ENCODE measurements at regions not wholly inside any gene's neighbourhood (a gene's known extent, or its start where the extent isn't known, plus 50 kb on each side); places are given as distances from the start of the nearest gene placed in this dataset.

DNA sequence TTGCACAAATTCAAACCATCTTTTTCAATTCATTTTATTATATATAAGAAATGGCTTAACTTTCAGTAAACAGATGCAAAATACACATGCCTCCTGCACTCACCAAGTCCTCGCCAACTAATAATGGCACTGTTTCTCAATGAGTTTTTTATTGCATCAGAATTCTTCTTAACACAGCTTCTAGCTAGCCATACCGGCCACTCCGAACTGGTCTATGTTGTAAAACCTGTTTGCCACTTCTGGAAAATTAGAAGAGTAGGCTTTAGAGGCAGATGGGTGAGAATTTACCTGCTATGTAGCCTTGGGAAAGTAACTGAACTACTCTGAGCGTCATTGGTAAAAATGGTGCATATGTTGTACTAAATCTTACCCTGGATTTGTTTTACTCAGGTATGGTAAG is 100.6 kb upstream of the LHCGR start:
- H3K9me3 ChIP-seq (ENCODE audit: control insufficient read depth, low read length): no peaks in the 10 kb centered on the region
- Mint-ChIP-seq H3K4me1 (peaks cover 3% of the 10 kb centered on the region), H3K27ac (no peak overlapping the region), H3K36me3 (ENCODE audit: low read depth) (no peaks in the 10 kb centered on the region), H3K4me3 (no peak overlapping the region), H3K9me3 (no peaks in the 10 kb centered on the region), H3K27me3 (ENCODE audit: insufficient read depth) (no peaks in the 10 kb centered on the region)
- H3K4me3 ChIP-seq (ENCODE audit: low read length): no peak overlapping the region
- no peak overlapping the region for H3K9ac ChIP-seq (ENCODE audit: extremely low read depth, low read length, poor library complexity, severe bottlenecking)
- H3K4me1 ChIP-seq (ENCODE audit: control insufficient read depth, insufficient read depth, low read length): peaks cover 3% of the 10 kb centered on the region
- no peak for DNase-seq
- TF ChIP-seq, protein P1, sequence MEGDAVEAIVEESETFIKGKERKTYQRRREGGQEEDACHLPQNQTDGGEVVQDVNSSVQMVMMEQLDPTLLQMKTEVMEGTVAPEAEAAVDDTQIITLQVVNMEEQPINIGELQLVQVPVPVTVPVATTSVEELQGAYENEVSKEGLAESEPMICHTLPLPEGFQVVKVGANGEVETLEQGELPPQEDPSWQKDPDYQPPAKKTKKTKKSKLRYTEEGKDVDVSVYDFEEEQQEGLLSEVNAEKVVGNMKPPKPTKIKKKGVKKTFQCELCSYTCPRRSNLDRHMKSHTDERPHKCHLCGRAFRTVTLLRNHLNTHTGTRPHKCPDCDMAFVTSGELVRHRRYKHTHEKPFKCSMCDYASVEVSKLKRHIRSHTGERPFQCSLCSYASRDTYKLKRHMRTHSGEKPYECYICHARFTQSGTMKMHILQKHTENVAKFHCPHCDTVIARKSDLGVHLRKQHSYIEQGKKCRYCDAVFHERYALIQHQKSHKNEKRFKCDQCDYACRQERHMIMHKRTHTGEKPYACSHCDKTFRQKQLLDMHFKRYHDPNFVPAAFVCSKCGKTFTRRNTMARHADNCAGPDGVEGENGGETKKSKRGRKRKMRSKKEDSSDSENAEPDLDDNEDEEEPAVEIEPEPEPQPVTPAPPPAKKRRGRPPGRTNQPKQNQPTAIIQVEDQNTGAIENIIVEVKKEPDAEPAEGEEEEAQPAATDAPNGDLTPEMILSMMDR (conservative IDR thresholded peaks at IDR 0.05): no peak
- H3K27me3 ChIP-seq (ENCODE audit: control insufficient read depth, insufficient read depth, low read length, poor library complexity, severe bottlenecking): no peaks in the 10 kb centered on the region
- 92 to 93% methylated on average over 2 to 4 of the region's 4 CpGs for WGBS, 2 experiments (ENCODE audit: insufficient coverage in 1 of 2, insufficient read length in 1 of 2)
- no peaks in the 10 kb centered on the region for H3K36me3 ChIP-seq (ENCODE audit: control insufficient read depth, insufficient read depth, low read length)
- no peak overlapping the region for H3K27ac ChIP-seq (ENCODE audit: low read depth, low read length)

DNA sequence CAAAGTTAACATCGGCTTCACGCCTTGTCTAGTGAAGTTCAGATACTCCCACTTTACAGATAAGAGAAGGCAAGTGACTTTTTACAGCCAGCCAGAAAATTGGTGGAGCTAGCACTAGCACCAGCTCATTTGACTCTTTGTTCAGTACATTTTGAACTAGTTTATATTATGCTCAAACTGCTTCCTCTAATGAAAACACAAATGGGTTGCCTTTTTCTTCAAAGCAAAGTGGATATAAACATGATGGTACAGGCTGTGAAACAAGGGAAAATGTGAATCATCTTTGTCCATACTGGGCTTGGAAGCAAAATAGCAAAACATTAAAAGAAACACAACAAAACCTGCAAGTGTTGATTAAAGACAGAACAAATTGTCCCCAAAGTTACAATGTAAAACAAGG is 99.6 kb upstream of the LHCGR start:
- H3K27me3 ChIP-seq (ENCODE audit: control insufficient read depth, insufficient read depth, low read length, poor library complexity, severe bottlenecking): no peaks in the 10 kb centered on the region
- no peak overlapping the region for H3K27ac Mint-ChIP-seq
- no peak overlapping the region for H3K4me3 Mint-ChIP-seq
- no peaks in the 10 kb centered on the region for H3K36me3 ChIP-seq (ENCODE audit: control insufficient read depth, insufficient read depth, low read length)
- peaks cover 3% of the 10 kb centered on the region for H3K4me1 Mint-ChIP-seq
- H3K9ac ChIP-seq (ENCODE audit: extremely low read depth, low read length, poor library complexity, severe bottlenecking): no peak overlapping the region
- TF ChIP-seq, protein P1 (conservative IDR thresholded peaks at IDR 0.05): no peak
- WGBS, 2 experiments (ENCODE audit: insufficient coverage in 1 of 2, insufficient read length in 1 of 2): 96 to 100% methylated on average over 2 of the region's 2 CpGs
- H3K36me3 Mint-ChIP-seq (ENCODE audit: low read depth): no peaks in the 10 kb centered on the region
- H3K4me3 ChIP-seq (ENCODE audit: low read length): no peak overlapping the region
- no peak for DNase-seq
- no peaks in the 10 kb centered on the region for H3K9me3 ChIP-seq (ENCODE audit: control insufficient read depth, low read length)
- H3K27me3 Mint-ChIP-seq (ENCODE audit: insufficient read depth): no peaks in the 10 kb centered on the region
- peaks cover 3% of the 10 kb centered on the region for H3K4me1 ChIP-seq (ENCODE audit: control insufficient read depth, insufficient read depth, low read length)
- no peaks in the 10 kb centered on the region for H3K9me3 Mint-ChIP-seq
- H3K27ac ChIP-seq (ENCODE audit: low read depth, low read length): no peak overlapping the region

DNA sequence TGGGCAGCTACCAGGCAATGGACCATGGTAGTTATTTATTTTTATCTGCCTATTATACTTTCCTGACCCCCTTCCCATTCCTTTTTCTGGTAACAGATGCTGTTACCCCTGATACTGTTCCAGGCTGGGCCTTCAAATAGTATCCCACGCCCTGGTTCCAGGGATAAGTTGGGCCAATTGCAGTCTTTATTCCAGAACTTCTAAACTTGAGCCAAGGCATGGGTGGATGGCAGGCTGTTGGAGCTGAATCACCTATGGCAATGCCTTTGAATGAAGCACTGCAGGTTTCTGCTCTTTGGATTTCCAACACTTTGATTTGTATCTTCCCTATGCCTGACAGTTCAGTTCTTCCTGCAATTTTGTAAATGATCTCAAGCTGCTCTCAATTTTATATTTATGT is 99.2 kb upstream of the LHCGR start:
- no peaks in the 10 kb centered on the region for H3K36me3 Mint-ChIP-seq (ENCODE audit: low read depth)
- DNase-seq: no peak
- Histone ChIP-seq H3K27ac (ENCODE audit: low read depth, low read length) (no peak overlapping the region), H3K4me1 (ENCODE audit: control insufficient read depth, insufficient read depth, low read length) (peaks cover 3% of the 10 kb centered on the region), H3K36me3 (ENCODE audit: control insufficient read depth, insufficient read depth, low read length) (no peaks in the 10 kb centered on the region), H3K4me3 (ENCODE audit: low read length) (no peak overlapping the region), H3K9me3 (ENCODE audit: control insufficient read depth, low read length) (no peaks in the 10 kb centered on the region), H3K9ac (ENCODE audit: extremely low read depth, low read length, poor library complexity, severe bottlenecking) (no peak overlapping the region), H3K27me3 (ENCODE audit: control insufficient read depth, insufficient read depth, low read length, poor library complexity, severe bottlenecking) (no peaks in the 10 kb centered on the region)
- H3K9me3 Mint-ChIP-seq: no peaks in the 10 kb centered on the region
- TF ChIP-seq, protein P1 (conservative IDR thresholded peaks at IDR 0.05): no peak
- H3K4me1 Mint-ChIP-seq: peaks cover 3% of the 10 kb centered on the region
- no peak overlapping the region for H3K4me3 Mint-ChIP-seq
- H3K27ac Mint-ChIP-seq: no peak overlapping the region
- H3K27me3 Mint-ChIP-seq (ENCODE audit: insufficient read depth): no peaks in the 10 kb centered on the region
- WGBS, 2 experiments (ENCODE audit: insufficient coverage in 1 of 2, insufficient read length in 1 of 2): 92 to 97% methylated on average over 1 of the region's 1 CpG
